NCI-H187 (cell line): ENCODE measurements at regions not wholly inside any gene's neighbourhood (a gene's known extent, or its start where the extent isn't known, plus 50 kb on each side); places are given as distances from the start of the nearest gene placed in this dataset.
A peak's percentile ranks its signal among the peaks of the same experiment; 100 is the strongest.
"Not testable (repeated sequence)": the region's sequence is repeated elsewhere in the genome, so short reads cannot be mapped to it uniquely, and the experiment has no call there.

Experiments
- DNase-seq, 2 experiments: peaks; one replicate each; lab custom pipeline; 2025; lab: John Stamatoyannopoulos, UW

DNA sequence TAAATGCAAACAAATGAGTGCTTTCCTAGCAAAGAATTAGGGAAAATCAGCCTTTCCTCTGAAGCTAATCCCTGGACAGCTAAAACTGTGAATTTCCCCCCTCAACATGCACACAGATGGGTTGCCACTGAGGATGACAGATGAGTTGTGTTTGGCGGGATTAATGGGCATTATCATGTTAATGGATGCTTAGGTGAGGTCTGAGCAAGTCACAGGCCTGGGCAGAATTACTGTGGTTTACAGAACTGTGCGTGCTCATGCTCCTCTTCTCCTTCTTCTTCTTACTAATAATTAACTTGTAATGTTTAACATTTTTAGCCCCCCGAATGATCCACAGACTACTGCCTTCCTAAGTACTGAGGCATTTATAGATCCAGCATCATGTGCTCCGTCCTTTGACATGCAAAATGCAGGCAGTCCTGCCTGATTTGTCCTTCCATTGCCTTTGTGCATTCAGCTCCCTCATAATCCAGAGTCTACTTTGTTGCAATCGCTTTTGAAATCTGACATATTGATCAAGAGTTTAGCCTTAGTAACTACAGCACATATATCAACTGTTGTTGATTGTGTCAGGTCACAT is 753.4 kb upstream of the MMS22L start:
- no peak for DNase-seq

DNA sequence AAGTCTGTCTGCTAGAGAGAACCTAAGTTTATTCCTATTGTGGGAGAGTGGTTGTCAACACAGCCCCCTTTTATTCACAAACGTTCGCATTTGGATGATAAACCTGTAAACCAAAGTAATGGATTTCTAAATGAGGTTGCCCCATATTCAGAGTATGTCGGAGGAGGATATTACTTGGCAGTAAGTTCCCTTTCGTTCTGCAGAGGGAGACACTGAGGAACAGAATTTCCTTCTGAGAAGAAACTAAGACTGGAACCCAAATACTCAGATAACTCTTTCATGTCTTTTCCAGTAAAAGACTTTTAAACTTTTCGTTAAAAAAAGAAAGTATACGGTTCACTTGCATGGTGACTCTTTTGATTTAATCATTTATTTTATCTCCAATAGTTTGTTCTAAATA is 754.6 kb upstream of the MMS22L start:
- no peak for DNase-seq

DNA sequence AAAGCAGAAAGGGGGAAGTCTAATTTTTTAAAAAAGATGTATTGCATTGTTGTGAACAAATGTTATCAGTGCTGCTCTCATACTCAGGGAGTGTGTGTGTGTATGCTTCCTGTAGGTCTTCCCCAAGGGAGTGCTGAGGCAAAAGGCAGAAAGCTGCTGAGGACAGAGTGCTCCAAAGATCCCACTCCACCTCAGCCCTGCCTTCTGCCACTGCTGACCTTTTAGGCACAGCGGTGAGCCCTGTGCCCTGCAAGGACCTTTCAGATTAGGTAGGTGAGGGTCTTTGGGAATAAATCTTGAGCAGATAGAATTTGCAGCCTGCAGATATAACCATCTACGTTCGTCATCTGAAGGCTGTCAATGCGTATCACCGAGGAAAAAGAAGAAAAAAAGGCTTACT is 756.4 kb upstream of the MMS22L start:
- DNase-seq, result no peak

DNA sequence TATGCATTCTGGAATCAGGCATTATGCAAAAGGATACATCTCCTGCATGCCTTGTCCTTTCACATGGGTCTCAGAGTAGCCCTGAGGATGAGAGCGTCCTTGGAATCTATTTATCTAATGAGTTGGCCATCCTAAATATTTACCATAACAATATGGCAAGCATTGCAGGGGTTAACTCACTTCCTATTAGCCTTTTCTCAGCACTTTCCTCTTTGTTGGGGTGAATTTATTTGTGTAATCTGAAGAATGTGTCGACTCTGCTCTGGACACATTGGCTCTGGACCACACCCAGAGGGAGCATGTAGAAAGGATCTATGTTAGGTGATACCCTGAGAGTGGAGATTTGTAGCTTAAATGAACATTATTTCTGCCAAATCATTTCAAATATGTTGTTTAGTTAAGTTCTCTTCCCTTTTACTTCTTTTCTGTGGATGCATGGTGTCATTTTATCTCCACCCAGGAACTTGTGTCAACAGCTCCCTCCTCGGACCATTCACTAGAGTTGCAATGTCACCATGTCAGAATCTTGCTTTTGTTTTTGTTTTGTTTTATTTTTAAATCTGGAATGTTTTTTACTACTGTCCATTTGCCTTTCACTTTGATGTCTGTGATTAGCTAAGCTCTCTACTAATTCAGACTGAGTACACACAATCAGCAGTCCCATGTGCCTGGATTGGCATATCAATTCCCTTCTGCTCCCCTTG is 757.0 kb upstream of the MMS22L start:
- DNase-seq, result no peak

DNA sequence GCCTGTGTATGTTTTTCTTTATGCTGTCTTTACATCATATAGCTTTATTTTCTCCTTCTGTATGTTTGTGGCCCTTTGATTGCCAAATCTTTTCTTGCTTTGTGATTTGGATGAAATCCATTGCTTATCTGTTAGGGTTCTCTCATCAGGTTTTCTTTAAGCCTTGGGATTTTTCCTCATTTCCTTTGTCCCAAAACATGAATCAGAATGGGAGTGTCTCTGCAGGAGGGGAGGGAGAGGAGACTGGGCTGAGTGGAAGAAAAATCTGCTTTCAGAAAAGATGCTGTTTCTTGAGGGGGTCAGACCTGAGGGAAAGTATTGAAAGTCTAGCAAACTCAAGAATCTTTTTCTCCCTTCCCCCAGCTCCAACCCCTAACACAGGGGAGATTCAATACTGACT is 758.0 kb upstream of the MMS22L start:
- no peak for DNase-seq

DNA sequence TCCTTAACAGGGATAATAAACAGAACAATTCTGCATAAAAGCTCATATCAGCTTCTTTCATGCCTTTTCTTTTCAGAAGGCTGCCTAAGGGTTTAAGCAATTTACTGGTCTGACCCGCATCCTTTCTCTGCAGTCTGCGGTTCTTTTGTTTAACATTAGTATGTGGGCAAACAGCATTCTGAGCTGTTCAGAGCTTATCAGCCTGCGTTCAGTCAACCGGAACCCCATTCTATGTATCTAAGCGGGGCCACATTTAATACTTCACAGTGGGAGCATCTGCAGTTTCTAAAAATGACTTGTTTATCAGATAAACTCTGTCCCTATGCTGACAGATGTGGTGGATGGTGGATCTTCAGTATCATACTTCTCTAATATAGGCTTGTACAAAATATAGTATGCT is 758.9 kb upstream of the MMS22L start:
- DNase-seq, result peak in 1 of 2 experiments; percentile 12

DNA sequence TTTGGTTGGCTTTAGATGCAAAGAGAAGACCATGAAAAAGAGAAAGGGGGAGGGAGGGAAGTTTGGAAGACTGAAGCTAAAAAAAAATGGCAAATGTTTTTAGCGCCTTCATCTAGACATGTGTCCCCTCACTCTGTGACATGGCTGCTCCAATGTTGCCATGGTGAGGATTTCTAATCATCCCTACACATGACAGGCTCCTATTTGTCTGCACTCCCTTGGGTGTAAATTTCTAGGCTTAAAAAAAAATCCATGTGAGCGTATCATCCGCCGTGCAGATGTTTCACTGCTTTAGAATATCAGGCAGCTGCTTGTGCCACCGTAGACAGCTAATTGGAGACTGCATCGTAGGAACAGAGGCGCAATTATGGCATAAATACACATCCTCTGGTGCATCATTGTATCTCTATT is 761.1 kb upstream of the MMS22L start:
- no peak for DNase-seq

DNA sequence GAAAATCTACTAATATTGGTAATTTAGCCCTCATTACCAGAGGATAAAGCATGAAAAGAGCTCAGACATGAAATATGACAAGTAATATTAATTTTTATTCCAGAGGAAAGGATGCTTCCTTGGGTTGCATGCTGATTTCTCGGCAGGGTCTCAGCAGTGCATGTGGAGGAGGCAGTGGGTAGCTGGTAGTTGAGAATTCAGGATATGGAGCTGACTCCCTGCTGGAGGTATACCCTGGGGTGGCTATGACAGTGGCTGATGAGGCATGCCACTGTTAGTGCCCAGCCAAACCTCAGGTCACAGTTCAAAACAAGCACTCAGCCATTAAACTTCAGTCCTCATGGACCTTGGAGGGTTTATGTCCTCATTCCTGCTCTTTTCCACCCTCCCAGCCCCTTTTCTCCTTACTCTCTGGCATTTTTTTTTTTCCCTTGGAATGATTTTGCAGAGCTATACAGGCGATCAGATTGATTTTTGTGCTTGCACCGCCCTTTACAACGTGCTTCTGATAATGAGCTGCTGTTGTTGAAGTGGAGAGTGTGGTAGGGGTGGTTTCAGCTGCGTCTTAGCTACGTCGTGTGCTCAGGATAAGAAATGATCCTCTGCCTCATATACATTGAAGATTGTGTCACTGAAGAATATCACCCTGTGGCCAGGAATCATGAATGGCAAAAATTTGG is 761.9 kb upstream of the MMS22L start:
- DNase-seq, result no peak

DNA sequence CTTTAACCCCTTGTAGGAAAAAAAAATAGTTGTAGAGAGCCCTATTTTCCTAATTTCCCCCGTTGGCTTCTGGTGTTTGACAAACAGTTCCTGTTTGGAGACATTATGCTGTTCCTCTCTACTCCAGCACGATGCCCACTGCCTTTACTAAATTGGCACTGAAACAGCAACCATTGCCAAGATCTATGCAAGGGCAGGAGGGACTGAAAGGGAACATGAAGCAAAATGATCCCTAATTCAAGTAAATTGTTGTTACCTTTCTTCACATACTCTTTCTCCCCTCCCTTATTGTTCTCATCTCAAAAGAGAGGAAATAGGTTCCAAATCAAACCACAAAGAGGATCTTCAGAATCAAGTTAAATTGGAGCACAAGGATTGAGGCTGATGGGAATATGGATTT is 764.1 kb upstream of the MMS22L start:
- DNase-seq, result no peak

DNA sequence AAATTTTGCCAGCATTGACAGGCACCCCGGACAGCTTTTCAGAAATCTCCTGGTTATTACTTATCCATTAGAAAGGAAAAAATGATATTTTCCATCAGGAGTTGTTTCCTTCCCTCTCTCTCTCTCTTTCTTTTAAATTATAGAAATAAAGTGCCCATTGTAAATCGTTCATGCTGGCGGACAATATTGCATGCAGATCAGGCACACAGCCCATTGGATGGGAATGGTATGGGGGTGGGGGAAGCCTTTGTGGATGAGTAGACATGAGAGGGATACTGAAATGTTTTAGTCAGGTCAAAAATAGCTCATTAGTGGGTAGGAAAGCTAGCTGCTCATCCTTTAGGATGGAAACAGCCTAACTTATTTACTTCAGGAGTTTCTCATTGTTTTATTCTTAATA is 764.9 kb upstream of the MMS22L start:
- no peak for DNase-seq

DNA sequence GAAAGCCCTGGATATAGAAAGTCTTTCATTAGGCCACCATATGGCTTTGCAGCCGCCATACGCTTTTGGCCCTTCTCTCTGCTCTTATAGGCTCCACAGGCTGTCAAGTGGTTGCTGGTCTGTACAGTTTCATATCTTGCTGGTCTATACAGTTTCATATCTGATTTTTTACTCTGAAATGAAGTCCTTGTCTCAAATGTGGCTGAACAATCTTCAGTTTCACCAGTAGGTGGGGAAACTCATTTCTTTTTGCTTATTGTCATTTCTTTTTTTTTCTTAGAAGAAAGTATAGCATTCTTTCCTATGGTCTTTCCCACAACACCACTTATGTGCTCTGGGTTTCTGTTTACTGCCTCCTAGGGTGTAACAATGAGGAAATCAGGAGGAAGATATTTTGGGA is 771.4 kb upstream of the MMS22L start:
- DNase-seq, result no peak

DNA sequence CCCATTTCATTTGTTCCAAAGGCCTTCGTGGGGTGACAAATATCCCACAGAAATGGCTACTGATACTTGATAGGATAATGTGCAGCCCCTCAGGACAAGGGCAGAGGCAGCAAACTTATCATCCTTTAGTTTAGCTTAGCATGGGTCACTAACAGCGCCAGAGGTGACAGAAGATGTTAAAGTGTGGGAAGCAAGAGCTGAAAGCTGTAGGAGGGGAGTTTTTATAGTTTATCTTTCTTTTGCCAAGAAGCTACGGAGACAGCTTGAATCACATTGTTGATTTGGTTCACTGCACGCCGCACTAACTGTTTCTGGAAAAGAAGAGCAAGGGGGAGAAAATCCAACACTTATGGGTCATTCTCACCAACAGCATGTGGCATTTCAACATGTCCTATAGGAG is 773.9 kb upstream of the MMS22L start:
- no peak for DNase-seq

DNA sequence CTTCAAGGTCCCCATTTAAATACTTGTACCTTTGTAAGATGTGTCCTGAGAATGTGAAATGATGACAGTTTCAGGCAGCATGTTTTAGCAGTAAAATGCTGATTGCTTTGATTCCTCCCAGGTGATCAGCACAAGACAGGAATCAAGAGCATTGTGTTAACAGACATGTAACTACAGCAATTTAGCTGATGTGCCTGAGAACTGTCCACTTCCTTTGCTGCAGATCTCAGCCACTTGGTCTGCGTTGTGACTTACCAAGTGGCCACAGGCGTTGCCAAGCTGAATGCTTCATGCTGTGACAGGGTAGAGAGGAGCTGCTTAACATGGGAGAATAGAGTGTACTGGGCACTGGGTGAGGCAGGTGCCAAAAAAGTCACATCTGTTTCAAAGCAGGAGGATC is 767.0 kb upstream of the POU3F2 start:
- DNase-seq, result no peak

DNA sequence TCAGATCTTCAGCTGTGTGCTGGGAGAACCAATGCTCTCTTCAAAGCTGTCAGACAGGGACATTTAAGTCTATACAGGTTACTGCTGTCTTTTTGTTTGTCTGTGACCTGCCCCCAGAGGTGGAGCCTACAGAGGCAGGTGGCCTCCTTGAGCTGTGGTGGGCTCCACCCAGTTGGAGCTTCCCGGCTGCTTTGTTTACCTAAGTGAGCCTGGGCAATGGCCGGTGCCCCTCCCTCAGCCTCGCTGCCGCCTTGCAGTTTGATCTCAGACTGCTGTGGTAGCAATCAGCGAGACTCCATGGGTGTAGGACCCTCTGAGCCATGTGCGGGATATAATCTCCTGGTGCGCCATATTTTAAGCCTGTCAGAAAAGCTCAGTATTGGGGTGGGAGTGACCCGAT is 745.8 kb upstream of the POU3F2 start:
- DNase-seq, result not testable (repeated sequence)

DNA sequence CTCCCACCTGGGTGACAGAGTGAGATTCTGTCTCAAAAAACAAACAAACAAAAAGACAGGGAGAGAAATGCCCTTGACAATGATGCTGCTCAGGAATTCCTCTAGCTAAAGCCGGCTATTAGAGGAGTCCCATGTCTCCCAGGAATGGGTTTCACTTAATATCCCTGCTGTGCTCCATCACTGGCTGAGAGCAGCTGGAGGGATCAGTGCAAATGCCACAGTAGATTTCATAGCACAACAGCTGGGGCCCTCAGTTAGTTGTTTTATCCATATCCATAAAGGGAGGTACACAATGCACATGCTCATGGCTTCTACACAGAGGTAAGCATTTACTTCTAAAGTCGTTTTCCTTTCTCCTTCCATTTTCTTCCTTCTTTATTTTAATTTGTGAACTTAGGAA is 742.0 kb upstream of the POU3F2 start:
- DNase-seq, result no peak

DNA sequence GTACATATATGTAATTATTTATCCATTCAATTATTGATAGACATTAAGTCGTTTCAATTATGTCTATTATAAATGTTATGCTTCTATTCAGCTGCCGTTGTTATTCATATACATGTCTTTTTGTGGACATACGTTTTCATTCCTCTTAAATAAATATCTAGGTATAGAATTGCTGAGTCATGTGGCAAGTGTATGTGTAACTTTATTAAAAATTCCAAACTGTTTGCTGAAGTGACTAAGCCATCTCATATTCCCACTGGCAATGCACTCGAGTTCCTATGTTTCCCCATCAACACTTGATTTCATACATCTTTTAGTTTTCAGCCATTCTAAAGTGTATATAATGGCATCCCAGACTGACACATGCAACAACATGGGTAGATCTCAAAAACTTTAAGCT is 739.7 kb upstream of the POU3F2 start:
- no peak for DNase-seq

DNA sequence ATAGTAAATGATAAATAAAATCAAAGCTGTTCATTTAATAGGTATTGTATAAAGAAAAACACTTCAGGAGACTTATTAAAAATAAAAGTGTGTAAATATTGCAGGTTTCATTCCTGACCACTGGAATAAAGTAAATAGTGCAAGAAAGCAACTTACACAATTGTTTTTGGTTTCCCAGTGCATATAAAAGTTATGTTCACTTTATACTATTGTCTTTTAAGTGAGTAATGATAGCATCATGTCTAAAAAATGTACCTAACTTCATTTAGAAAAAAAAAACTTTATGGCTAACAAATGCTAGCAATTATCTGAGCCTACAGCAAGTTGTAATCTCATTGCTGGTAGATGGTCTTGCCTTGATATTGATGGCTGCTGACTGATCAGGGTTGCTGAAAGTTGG is 726.6 kb upstream of the POU3F2 start:
- no peak for DNase-seq

DNA sequence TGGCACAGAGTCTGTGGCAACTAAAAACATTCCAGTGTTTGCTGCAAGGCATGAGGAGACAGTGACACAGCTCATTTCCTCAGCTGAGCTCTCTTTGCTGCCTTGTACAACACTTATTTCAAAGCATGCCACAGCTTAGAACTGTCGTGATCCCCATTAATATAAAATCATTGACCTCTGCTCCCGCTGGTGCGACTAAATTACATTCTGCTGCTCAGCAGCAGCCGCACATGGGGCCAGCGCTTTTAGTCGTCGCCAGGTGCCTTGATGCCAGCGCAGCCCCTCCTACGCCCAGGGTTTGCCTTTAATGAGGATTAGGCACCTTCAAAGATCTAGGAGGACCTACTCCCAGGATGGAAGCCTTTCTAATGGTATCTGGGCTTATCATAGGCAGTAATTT is 717.9 kb upstream of the POU3F2 start:
- DNase-seq, result no peak

DNA sequence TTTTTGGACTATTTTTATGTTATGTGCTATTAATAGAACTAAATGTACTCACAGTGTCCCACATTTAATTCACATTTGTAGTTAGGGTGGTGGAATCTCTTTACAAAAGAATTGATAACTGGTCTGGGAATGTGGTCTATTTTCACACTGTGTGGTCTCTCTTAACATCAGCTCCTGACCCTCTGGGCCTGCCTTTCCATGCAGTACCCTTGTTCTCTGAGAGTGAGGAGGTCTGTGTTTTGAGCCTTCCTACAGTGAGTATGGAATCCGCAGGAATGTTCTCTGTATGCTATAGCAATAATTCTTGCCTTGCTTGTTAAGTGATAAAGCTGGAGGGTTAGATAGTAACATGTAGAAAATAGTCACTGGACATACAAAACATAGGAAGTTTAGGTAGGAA is 717.3 kb upstream of the POU3F2 start:
- DNase-seq, result no peak

DNA sequence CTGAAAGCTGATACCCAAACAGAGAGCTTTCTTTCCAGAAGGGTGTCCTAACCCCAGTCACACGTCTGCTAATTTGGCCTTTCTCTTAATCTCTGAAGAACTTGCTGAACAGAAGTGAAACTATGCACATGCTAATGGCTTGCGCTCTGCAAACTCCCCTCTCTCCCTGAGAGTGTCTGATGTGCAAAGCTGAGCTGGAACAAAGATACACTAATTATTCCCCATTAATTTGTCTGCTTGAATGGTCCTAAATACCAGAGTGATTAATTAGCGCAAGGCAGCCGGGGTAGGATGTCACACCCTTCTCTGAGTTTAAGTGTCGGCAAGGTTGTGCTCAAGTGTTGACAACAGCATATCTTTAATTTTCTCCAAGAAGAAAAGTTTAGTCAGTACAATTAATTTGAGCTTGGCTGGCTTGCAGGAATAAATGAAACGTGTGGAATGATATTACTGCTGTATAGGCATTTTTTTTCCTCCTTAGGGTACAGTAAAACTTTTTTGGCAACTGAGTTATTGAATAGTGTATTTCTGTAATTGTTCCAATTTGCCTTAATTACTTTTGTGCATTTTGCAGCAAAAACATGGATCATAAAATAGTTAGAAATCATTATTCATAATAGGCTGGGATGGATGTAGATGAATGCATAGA is 715.9 kb upstream of the POU3F2 start:
- no peak for DNase-seq

DNA sequence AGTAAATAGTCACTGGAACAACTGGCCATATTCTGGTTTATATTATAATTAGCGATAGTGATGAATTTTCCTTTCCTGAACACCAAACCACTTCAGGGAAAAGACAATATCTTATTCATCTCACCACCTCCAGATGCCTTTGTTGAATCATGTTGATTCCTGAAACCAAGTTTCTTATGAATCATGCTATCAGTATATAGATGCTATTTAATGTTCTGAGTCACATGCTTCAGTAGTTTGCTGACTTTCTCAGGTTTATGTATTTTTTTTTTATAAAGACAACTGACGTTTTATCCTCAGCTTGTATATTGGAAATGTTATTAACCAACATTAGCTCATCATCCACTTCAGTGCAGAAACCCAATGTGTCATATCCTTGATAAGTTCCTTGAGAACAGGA is 710.2 kb upstream of the POU3F2 start:
- DNase-seq, result no peak

DNA sequence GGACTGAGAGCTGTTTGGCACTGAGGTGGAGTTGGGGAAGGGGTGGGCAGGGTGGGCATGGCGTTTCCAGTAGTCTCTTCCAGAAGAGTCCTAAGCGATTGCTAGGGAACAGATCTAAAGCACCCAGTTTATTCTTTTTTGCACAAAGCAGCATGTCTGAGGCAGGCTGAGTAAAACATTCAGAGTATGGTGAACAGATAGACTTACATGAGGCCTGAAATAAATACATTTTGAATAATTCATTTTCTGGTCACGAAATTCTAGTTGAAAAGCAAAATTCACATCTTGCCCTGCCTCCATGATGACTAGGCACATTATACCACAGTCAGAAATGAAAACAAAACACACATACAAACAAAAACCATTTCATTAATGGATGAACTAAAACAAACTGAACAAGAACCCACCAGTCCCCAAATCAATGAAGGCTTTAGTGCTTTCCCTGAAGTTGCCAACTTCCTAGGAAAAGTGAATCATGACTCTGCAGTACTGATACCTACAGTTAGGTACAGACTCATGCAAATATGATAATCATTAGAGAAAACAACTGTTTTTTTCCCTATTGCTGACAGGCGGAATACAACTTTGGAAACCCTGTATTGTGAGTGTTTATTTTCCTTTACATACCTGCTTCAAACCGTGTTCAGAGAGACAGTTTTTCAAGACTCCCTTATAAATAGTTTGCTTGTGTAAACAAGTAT is 702.9 kb upstream of the POU3F2 start:
- DNase-seq, result no peak

DNA sequence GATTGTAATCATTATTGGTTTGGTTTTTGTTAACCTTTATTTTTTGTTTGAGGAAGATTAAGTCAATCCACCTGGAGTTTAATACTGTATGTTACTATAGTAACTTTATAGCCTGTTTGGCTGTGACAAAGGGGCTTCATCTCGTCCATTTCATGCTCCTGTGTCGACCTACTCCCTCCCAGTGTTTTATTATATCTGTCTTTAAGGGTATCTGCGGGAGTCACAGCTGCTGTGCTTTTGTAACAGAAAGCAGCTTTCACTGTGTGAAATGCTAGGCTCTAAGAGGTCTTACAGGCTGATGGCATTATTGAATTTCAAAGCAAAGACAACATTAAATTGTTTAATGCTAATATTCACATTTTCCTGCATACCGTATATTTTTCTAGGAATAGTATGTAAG is 698.0 kb upstream of the POU3F2 start:
- no peak for DNase-seq
